C4-2B (cell line): ENCODE measurements at regions not wholly inside any gene's neighbourhood (a gene's known extent, or its start where the extent isn't known, plus 50 kb on each side); places are given as distances from the start of the nearest gene placed in this dataset.

Source experiments
- H3K27ac ChIP-seq: fragments of 450-650 bp; 2 replicates; pipeline ENCODE4 v1.5.1; 2017
- CTCF ChIP-seq: fragments of 450-650 bp; conservative IDR thresholded peaks from 2 replicates; pipeline ENCODE4 v1.5.1; 2017; ENCODE audit warnings: mild to moderate bottlenecking
- ZFX ChIP-seq: fragments of 450-650 bp; IDR thresholded peaks from 2 replicates; pipeline ENCODE4 v1.6.1; 2017

- H3K27ac ChIP-seq = no peak overlapping the region
- TF ChIP-seq CTCF (peak; percentile 68), ZFX (no peak)
These were observed 50.9 kb upstream of the PRDX4 start for GRCh38 chrX:23616361-23616760.
